Hematopoietic multipotent progenitor cell treated with erythropoietin and hydrocortisone succinate and interleukin-3 and kit ligand, for 17 days (in vitro differentiated cells): ENCODE measurements at regions not wholly inside any gene's neighbourhood (a gene's known extent, or its start where the extent isn't known, plus 50 kb on each side); places are given as distances from the start of the nearest gene placed in this dataset.

Source experiments
- DNase-seq: peaks from one replicate; pipeline ENCODE4 v3.0.0-alpha.2; 2015; ENCODE audit warnings: low spot score

DNA sequence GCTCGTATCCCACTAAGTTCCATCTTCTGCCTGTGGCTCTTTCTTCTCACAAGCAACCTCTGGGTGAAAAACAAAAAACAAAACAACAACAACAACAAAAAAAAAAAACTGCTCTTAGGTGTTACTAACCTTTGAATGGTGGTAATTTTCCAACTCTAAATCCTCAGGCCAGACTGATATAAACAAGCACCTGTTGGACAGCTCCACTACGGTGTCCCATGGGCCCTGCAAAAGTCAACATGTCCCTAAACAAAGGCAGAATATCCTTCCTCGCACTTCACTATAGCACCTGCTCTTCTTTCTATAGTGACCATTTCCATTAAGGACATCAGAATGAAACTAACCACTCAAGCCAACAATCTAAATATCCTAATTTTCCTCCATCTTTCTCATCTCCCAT, 54.6 kb upstream of the PARM1 start:
- DNase-seq = no peak

DNA sequence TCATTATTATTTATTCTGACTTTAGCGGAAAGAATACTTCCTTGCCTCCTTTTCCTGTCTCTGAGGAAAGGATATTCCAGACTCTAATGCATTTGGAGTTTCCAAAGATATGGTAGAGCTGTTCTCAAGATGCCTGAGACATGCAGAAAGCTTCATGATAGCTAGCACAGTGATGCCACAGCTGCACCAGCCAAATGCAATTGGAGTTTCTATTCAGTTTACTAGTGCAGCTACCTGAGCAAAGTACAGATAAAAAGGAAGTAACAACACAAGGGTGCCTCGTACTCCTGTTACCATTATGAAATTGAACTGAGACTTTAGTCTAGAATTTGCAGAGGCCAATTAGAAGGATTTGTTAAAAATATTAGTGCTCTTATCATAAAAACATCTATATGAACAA, 57.5 kb upstream of the PARM1 start:
- no peak for DNase-seq

DNA sequence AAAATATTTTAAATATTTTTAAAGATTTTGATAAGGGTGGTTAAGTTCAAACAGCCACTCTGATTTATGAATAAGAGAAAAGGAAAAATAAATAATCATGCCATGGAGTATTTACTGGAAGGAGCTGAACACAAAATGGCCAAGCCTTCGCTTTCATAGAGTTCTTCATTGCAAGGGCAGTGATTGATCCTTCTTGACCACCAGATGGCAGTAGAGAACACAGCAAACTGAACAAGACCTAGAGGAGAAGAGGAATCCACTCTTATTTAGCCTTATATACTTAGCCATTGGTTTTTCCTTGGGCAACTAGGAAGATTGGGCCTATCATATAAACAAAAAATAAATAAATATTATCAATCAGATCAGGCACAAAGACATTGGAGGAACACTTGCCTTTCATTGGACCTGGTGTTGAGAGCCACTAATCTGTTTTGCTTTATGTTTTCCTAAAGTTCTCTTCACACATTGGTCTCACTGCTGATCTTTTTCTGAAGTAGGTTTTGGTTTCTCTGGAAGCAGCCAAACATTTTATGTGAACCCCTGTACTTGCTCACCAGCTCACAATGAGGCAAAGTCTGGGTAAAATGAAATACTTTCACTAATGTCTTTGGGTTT, 58.1 kb upstream of the PARM1 start:
- DNase-seq = peak; percentile 61

DNA sequence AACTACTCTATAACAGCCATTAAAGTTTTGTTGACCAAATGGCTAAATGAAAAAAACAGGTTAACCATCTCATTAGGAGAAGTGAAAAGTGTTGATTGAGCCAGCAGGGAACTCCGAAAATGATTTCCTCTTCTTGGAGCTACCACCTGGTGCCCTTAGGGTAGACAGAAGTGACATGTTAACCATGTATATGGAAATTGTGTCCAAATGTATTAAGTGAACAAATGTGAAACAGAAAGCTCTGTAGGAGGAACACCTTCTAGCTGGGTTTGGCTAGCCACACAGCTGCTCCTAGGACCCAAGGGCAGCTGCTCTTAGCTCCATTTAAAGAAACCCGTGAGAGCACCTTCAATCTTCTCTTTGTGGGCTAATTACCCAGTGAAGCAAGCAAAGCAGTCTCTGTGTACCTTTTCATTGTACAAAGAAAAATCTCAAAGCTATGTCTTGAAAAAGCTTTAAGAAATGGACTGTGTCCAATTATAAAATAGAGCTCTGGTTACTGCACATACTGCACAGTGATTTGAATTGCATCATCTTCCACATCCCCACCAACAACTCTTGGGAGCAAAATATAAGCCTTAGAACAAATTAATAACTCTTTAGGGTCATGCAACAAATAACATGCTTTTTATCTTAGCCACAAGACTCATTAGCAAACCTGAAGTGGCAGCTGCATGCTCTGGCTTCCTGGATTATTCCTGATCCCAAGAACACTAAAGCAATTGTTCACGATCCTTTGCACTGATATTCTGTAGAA, 59.2 kb upstream of the PARM1 start:
- no peak for DNase-seq

DNA sequence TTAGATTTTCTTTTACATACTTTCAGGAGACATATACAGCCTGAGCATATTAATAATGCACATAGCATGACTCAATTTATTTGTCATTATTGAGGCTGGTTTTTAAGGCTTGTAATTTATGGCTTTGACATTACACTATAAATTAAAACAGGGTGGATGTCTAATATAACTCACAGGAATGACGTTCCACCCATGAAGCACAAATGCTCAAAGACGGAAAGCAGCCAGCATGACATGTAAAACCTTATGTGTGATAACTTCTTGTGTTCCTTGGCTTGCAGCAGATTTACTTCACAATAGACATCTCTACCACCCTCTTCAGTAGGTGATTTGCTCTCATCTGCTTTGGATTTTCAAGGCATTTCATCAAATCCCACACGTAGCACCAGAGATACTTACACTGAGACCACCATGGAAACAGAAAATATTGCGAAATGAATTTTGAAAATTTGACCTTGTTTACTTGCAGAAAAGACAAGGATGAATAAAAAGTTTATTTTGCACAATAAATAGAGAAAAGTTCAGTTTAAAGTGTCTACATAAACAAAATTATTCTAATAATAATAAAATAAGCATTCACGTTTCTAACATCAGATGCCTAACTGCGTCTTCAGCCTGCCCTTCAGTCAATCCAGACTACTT, 64.7 kb upstream of the BTC start:
- no peak for DNase-seq

DNA sequence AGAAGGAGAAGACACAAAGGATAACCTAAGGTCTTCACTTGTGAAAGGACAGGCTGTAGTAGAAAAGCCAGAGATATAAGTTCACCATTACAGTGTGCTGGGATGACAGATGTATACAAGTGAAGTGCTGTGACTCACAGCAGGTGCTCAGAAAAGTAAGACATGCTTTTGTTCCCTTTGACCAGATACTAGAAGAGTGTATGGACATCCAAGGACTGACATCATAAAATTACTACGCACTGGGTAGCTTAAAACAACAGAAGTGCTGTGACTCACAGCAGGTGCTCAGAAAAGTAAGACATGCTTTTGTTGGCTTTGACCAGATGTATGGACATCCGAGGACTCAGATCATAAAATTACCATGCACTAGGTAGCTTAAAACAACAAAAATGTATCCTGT, 61.6 kb upstream of the BTC start:
- DNase-seq = no peak

DNA sequence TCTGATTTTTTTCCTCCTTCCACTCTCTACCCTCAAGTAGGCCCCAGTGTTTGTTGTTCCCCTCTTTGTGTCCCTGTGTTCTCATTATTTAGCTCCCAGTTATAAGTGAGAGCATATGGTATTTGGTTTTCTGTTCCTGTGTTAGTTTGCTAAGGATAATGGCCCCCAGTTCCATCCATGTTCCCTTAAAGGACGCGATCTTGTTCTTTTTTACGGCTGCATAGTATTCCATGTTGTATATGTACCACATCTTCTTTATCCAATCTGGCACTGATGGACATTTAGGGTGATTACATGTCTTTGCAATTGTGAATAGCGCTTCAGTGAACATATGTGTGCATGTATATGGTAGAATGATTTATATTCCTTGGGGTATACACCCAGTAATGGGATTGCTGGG, 54.5 kb upstream of the BTC start:
- DNase-seq = no peak

DNA sequence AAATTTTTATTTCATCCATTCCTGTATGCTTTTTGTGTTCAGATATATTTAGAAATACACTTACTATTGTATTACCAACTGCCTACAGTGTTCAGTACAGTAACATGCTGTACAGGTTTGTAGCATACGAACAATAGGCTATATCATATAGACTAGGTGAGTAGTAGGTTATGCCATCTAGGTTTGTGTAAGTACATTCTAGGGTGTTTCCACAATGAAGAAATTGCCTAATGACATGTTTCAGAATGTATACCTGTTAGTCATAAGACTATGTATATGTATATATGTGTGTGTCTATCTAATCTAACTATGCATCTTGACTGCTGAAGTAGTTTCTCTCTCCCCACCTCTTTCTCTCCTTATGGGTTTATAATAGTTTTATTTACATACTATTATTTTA, 51.5 kb upstream of the BTC start:
- no peak for DNase-seq
